ENCODE measurements at regions not wholly inside any gene's neighbourhood (a gene's known extent, or its start where the extent isn't known, plus 50 kb on each side); places are given as distances from the start of the nearest gene placed in this dataset.
"Not testable (repeated sequence)": the region's sequence is repeated elsewhere in the genome, so short reads cannot be mapped to it uniquely, and the experiment has no call there.

- H3K36me3 ChIP-seq; intact Hi-C loops (cut with DNase I; ENCODE audit: low total_unique reads); H3K27me3 ChIP-seq (replicated peaks in 1 of 7); H3K4me1 ChIP-seq; H3K4me3 ChIP-seq; H3K27ac ChIP-seq; DNase-seq; H3K9me3 ChIP-seq: not testable (repeated sequence)
- 49 to 84% (median 69%) methylated on average over 3 to 5 of the region's 5 CpGs for WGBS, 5 donors
These were observed 101.8 kb downstream of the TBC1D26 start for GRCh38 chr17:15833890-15834289.

GRCh38 chr17:15835481-15835880 lies 103.4 kb downstream of the TBC1D26 start:
- DNase-seq; intact Hi-C loops (cut with DNase I; ENCODE audit: low total_unique reads); H3K27ac ChIP-seq; H3K9me3 ChIP-seq; H3K27me3 ChIP-seq (replicated peaks in 1 of 7); H3K4me1 ChIP-seq; H3K36me3 ChIP-seq; H3K4me3 ChIP-seq: not testable (repeated sequence)
- 55 to 83% (median 75%) methylated on average over 2 to 4 of the region's 4 CpGs for WGBS, 5 donors

GRCh38 chr17:15836249-15836982 lies 104.3 kb downstream of the TBC1D26 start:
- DNase-seq; H3K27ac ChIP-seq; H3K36me3 ChIP-seq; intact Hi-C loops (cut with DNase I; ENCODE audit: low total_unique reads); H3K27me3 ChIP-seq (replicated peaks in 1 of 7); H3K9me3 ChIP-seq; H3K4me1 ChIP-seq; H3K4me3 ChIP-seq: not testable (repeated sequence)
- WGBS, 5 donors, result 76 to 86% (median 84%) methylated on average over 4 to 8 of the region's 12 CpGs

- H3K4me1 ChIP-seq; H3K4me3 ChIP-seq; H3K36me3 ChIP-seq; H3K9me3 ChIP-seq; DNase-seq; H3K27ac ChIP-seq; intact Hi-C loops (cut with DNase I; ENCODE audit: low total_unique reads); H3K27me3 ChIP-seq (replicated peaks in 1 of 7): not testable (repeated sequence)
- 87 to 94% (median 93%) methylated on average over 5 of the region's 5 CpGs for WGBS, 5 donors
These were observed 104.9 kb downstream of the TBC1D26 start for GRCh38 chr17:15836991-15837390.

GRCh38 chr17:15847447-15848229 lies 97.3 kb upstream of the ADORA2B start:
- 61 to 74% (median 67%) methylated on average over 4 to 6 of the region's 6 CpGs for WGBS, 5 donors
- H3K9me3 ChIP-seq; H3K36me3 ChIP-seq; H3K4me1 ChIP-seq; H3K27me3 ChIP-seq (replicated peaks in 1 of 7); H3K4me3 ChIP-seq; H3K27ac ChIP-seq; intact Hi-C loops (cut with DNase I; ENCODE audit: low total_unique reads); DNase-seq: not testable (repeated sequence)

- H3K36me3 ChIP-seq; H3K4me3 ChIP-seq; H3K9me3 ChIP-seq; H3K27me3 ChIP-seq (replicated peaks in 1 of 7); intact Hi-C loops (cut with DNase I; ENCODE audit: low total_unique reads); H3K4me1 ChIP-seq; H3K27ac ChIP-seq: not testable (repeated sequence)
- DNase-seq, result peak; percentile 74
- 8 to 32% (median 18%) methylated on average over 5 to 6 of the region's 6 CpGs for WGBS, 5 donors
- TF ChIP-seq CTCF (IDR thresholded peaks at IDR 0.05 in 8 of 11, conservative IDR thresholded peaks at IDR 0.05 in 3 of 11), result peak in 4 of 11 experiments; percentile 23 to 47 (median 28)
These were observed 95.9 kb upstream of the ADORA2B start for GRCh38 chr17:15849054-15849453.

- WGBS, 5 donors, result 46 to 70% (median 56%) methylated on average over 2 of the region's 2 CpGs
- H3K36me3 ChIP-seq; H3K4me1 ChIP-seq; intact Hi-C loops (cut with DNase I; ENCODE audit: low total_unique reads); DNase-seq; H3K27me3 ChIP-seq (replicated peaks in 1 of 7); H3K9me3 ChIP-seq; H3K4me3 ChIP-seq; H3K27ac ChIP-seq: not testable (repeated sequence)
These were observed 94.9 kb upstream of the ADORA2B start for GRCh38 chr17:15850071-15850470.

- H3K27ac ChIP-seq; DNase-seq; H3K27me3 ChIP-seq (replicated peaks in 1 of 7); H3K4me3 ChIP-seq; H3K36me3 ChIP-seq; H3K4me1 ChIP-seq; H3K9me3 ChIP-seq; intact Hi-C loops (cut with DNase I; ENCODE audit: low total_unique reads): not testable (repeated sequence)
- 81 to 93% (median 87%) methylated on average over 3 of the region's 3 CpGs for WGBS, 5 donors
These were observed 94.2 kb upstream of the ADORA2B start for GRCh38 chr17:15850687-15851086.

GRCh38 chr17:15852863-15853262 lies 92.1 kb upstream of the ADORA2B start:
- intact Hi-C loops (cut with DNase I; ENCODE audit: low total_unique reads); H3K9me3 ChIP-seq; DNase-seq; H3K27ac ChIP-seq; H3K4me3 ChIP-seq; H3K36me3 ChIP-seq; H3K4me1 ChIP-seq; H3K27me3 ChIP-seq (replicated peaks in 1 of 7): not testable (repeated sequence)
- WGBS, 5 donors, result 63 to 83% methylated on average over 1 to 2 of the region's 4 CpGs; no CpG with 5 or more reads in 3 of the 5 donors

- H3K9me3 ChIP-seq; intact Hi-C loops (cut with DNase I; ENCODE audit: low total_unique reads): not testable (repeated sequence)
- WGBS, 5 donors, result 68 to 100% (median 74%) methylated on average over 1 to 3 of the region's 3 CpGs
These were observed 88.7 kb upstream of the ADORA2B start for GRCh38 chr17:15856191-15856590.

More at GRCh38 chr17:15856191-15856590, 88.7 kb upstream of the ADORA2B start:
- H3K27ac ChIP-seq; H3K27me3 ChIP-seq (replicated peaks in 1 of 7); H3K36me3 ChIP-seq; DNase-seq; H3K4me3 ChIP-seq; H3K4me1 ChIP-seq: not testable (repeated sequence)
